GM21576 (cell line): ENCODE measurements at regions not wholly inside any gene's neighbourhood (a gene's known extent, or its start where the extent isn't known, plus 50 kb on each side); places are given as distances from the start of the nearest gene placed in this dataset.
"Not testable (repeated sequence)": the region's sequence is repeated elsewhere in the genome, so short reads cannot be mapped to it uniquely, and the experiment has no call there.

Experiments used
- ATAC-seq: cut with Tn5 transposase; IDR thresholded peaks from one replicate; pipeline ENCODE4 v1.9.1; 2021; ENCODE audit warnings: mild to moderate bottlenecking, moderate library complexity; ENCODE audit not compliant: unreplicated experiment

DNA sequence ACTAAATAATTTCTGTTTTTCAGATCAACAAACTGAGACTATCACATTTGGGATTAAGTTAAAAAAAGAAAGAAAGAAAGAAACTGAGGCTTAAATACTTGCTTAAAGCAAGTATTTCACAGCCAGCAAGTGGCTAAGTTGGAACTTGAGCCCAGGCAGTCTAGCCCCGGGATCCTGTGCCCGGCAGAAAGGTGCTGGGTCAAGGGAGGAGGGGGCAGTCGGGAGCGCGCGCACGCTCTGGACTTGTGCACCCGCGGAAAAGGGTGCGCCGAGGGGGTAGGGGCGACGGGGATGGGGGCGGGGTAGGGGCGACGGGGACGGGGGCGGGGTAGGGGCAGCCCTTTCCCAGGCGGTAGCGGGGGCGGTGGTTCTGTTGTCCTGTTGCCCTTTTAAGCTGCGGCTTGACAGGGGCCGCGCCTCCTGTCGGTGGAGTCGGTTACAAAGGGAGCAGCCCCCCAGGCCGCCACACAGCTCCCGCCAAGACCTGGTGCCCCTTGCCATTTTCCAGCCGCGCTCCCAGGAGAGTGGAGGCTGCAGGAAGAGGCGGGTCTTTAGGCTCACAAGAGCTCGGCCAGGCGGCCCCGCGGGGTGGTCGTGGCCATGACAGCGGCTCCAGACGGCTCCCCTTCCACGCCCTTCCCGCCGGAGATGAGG lies 60.6 kb downstream of the GOLGA8T start:
- ATAC-seq, result not testable (repeated sequence)

- ATAC-seq, result not testable (repeated sequence)
Observed at GRCh38 chr15:30196009-30196375, 61.1 kb downstream of the GOLGA8T start.

GRCh38 chr15:30196769-30197168 lies 61.9 kb downstream of the GOLGA8T start:
- ATAC-seq, result not testable (repeated sequence)

- ATAC-seq, result not testable (repeated sequence)
Observed at GRCh38 chr15:30201517-30201916, 66.7 kb downstream of the GOLGA8T start.

GRCh38 chr15:30213733-30214132 lies 78.9 kb downstream of the GOLGA8T start:
- not testable (repeated sequence) for ATAC-seq

- not testable (repeated sequence) for ATAC-seq
Observed at GRCh38 chr15:30221803-30222202, 87.0 kb downstream of the GOLGA8T start.

GRCh38 chr15:30222798-30223591 lies 88.1 kb downstream of the GOLGA8T start:
- not testable (repeated sequence) for ATAC-seq

- ATAC-seq, result not testable (repeated sequence)
Observed at GRCh38 chr15:30225233-30225891, 90.5 kb downstream of the GOLGA8T start.

DNA sequence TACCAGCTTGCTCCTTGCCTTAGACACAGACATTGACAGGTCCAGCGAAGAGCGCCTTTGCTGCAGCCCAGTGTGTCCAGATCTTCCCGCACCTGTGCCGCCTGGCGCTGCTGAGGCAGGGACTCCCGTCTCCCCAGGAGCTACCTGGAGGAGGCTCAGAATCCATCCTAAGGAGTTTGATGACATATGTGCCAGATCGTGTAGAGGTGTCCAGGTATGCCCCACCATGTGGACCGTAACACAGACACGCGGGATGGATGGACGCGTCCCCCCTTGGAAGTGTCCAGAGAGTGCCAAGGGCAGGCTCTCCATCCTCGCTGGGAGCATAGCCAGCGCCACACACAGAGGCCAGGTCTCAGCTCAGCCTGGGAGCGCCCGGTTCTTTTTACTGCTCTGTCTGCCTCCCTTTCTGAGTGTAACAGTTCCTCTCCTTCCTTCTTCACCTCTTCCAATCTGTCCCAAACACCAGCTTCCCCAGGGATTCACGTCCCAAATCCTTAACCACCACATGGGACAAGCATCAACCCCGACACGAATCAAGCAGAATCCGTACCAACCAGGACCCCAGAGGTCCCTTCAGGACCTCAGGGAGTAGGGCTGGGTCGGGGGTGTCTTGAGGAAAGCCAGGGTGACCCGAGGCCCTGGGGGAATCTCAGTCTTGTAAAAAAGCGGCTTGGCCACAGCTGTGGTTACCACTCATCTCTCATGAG lies 126.7 kb downstream of the GOLGA8T start:
- ATAC-seq, result not testable (repeated sequence)

DNA sequence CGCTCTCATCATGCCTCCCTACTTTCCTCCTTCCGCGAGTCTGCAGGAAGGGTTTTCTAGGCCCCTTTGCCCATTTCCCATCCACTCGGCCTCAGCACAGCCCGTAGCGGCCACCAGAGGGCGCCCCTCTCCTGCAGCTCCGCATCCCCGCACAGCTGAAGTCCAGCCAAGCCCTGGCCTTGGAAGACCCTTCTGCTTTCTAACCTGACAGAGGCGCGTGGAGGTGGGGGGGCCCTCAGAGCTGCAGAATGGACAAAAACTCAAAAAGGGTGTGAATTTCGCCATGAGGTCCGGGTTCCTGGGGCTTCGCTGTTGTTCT lies 127.2 kb downstream of the GOLGA8T start:
- ATAC-seq, result peak; percentile 49

- not testable (repeated sequence) for ATAC-seq
Observed at GRCh38 chr15:30264000-30264399, 129.1 kb downstream of the GOLGA8T start.

DNA sequence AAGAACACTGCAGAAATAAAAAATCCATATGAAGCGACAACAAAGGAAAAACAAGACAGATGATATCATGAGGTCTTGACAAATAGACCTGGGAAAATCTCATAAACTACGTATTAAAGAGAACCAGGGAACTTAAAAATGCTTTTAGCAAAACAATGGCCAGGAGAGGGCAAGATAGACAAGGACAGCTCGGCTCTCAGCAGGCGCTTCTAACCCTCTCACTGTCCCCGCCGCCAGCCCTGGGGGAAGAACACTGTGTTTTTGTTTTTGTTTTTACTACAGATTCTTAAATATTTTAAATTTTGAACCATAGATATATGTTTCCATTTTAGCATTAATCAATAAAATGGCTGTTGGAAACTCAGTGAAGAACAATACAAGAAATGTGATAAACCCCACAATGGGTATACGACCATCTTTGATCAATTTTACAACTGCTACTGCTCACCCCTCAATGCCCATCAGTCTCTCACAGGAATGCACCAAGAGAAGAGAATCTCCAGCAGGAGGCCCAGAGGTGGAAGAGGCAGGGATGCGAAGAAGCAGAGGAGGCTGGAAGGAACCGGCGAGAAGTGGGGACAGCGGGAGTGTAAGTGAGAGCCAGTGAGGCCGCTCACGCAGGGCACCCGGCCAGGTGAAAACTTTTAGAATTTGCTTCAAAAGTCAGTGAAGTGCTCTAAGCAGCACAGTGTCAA lies 98.0 kb downstream of the CHRFAM7A start:
- not testable (repeated sequence) for ATAC-seq

GRCh38 chr15:30303968-30304367 lies 89.4 kb downstream of the CHRFAM7A start:
- not testable (repeated sequence) for ATAC-seq
